Retinal pigment epithelial cell (primary cell): ENCODE measurements at regions not wholly inside any gene's neighbourhood (a gene's known extent, or its start where the extent isn't known, plus 50 kb on each side); places are given as distances from the start of the nearest gene placed in this dataset.

Experiments used
- DNase-seq: peaks from one replicate; pipeline ENCODE4 v3.0.0-alpha.2; 2010; ENCODE audit warnings: low read depth
- H3K4me3 ChIP-seq: 2 replicates; pipeline ENCODE4 v1.5.1; 2011; ENCODE audit warnings: mild to moderate bottlenecking, low read length, control low read depth, moderate library complexity
- TF ChIP-seq, protein P1 (sequence below): conservative IDR thresholded peaks from 2 replicates; pipeline ENCODE4 v1.5.1; 2011; ENCODE audit warnings: low read depth, low read length, control low read depth, inconsistent platforms

DNA sequence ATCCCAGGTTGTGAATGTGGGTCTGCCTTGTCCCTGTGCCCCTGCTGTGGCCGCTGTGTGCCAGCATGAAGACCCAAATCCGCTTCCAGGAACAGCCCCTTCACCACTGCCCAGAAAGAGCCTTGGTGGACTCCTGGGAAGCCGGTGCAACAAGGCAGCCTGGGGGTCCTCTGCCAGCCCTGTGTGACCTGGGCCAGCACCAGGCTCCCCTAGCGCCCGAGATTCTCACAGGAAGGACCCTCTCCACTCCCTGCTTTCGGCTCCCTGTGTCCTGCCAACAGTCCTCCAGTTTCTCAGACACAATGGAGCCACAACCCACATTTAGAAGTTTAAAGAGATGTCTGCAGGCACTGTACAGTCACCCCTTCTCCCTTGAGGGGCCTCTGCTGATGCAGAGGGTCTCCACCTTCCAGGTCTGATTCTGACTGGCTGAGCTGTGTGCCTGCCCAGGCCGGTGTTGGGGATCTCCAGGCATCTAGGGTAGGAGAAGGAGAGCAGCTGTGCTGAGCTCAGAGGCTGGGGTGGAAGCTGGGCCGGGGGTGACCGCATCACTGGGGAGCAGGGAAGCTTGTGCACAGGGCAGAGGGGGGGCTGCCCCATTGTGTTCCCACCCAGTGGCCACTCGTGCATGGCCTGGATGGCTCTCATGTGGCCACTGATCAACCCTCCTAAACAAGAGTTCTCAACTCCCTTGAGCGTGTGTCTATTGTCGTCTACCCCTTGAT is 174.0 kb downstream of the IRX2 start:
- no peak for DNase-seq
- TF ChIP-seq, protein P1, sequence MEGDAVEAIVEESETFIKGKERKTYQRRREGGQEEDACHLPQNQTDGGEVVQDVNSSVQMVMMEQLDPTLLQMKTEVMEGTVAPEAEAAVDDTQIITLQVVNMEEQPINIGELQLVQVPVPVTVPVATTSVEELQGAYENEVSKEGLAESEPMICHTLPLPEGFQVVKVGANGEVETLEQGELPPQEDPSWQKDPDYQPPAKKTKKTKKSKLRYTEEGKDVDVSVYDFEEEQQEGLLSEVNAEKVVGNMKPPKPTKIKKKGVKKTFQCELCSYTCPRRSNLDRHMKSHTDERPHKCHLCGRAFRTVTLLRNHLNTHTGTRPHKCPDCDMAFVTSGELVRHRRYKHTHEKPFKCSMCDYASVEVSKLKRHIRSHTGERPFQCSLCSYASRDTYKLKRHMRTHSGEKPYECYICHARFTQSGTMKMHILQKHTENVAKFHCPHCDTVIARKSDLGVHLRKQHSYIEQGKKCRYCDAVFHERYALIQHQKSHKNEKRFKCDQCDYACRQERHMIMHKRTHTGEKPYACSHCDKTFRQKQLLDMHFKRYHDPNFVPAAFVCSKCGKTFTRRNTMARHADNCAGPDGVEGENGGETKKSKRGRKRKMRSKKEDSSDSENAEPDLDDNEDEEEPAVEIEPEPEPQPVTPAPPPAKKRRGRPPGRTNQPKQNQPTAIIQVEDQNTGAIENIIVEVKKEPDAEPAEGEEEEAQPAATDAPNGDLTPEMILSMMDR = no peak
- H3K4me3 ChIP-seq = no peak overlapping the region

DNA sequence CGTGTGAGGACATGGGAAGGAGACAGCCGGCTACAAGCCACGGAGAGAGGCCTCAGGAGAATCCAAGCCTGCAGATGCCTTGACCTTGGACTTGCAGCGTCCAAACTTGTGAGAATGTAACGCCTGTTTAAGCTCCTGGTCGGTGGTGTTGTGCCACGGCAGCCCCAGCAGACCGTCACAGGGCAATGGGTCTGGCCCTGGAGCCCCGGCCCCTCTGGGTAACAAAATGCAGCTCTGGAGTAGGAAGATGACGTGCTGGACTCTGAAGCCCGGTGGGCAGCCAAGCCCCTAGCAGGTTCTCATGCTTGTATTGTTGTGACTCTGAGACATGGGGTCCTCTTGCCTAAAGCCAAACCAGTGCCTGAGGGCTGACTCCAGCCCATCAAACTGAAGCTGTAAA is 174.7 kb downstream of the IRX2 start:
- TF ChIP-seq, protein P1 = no peak
- no peak for DNase-seq
- no peak overlapping the region for H3K4me3 ChIP-seq

DNA sequence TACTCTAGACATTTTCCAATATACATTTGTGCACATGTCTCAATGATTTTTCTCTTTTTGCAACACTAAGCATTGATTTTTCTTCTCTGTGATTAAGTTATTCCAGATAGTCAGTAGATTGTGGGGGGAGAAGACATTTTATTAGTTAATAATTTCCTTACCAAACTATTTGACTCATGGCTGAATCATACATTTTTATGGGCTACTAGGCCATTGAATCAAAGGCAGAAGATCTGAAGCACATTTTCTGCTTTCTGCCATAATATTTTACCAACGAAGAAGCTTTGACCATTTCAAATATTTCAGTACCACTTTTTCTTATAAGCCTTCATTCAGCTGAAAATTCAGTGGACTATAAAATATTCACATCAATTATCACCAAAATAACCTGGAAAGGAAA is 175.6 kb downstream of the IRX2 start:
- H3K4me3 ChIP-seq = no peak overlapping the region
- no peak for DNase-seq
- TF ChIP-seq, protein P1 = no peak

GRCh38 chr5:2575292-2575691 is 176.2 kb downstream of the IRX2 start:
- TF ChIP-seq, protein P1 = no peak
- DNase-seq = no peak

GRCh38 chr5:2574155-2574554 is 177.3 kb downstream of the IRX2 start:
- no peak overlapping the region for H3K4me3 ChIP-seq
- no peak for DNase-seq
- TF ChIP-seq, protein P1 = no peak

More at GRCh38 chr5:2575292-2575691, 176.2 kb downstream of the IRX2 start:
- H3K4me3 ChIP-seq = no peak overlapping the region

DNA sequence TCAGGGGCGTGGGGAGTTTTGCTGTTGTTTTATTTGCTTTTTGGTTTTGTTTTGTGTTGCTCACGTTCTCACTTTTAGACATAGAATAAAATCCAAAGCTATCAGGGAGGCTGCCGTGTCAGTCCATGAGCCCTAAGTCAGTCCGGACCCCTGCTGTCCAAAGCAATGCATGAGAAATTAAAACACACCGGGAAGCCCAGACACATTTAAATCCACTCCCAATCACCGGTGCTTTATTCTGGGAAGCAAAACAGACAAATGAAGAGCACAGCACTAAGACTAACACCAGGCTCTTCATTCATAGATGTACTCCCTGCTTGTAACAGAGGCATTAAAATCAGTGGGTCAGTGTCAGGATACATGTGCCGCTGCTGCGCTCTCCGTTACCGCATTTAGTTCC is 180.9 kb downstream of the IRX2 start:
- TF ChIP-seq, protein P1 = no peak
- no peak for DNase-seq
- H3K4me3 ChIP-seq = no peak overlapping the region
